Spleen (tissue), 7 donors: ENCODE measurements at regions not wholly inside any gene's neighbourhood (a gene's known extent, or its start where the extent isn't known, plus 50 kb on each side); places are given as distances from the start of the nearest gene placed in this dataset.

Experiments
- POLR2A ChIP-seq, 3 donors: fragments of 450-650 bp; IDR thresholded peaks; one replicate each; pipeline ENCODE4 v1.5.1; 2017; ENCODE audit warnings: antibody characterized with exemption in 3 of 3, mild to moderate bottlenecking in 1 of 3
- POLR2AphosphoS5 ChIP-seq, 3 donors: sonication (generic); formaldehyde crosslinking; IDR thresholded peaks; one replicate each; pipeline ENCODE4 v1.5.1; 2017; ENCODE audit warnings: antibody characterized with exemption in 3 of 3
- TF ChIP-seq, protein P1 (sequence below), 11 experiments: fragments of 200-600 bp in 7 of 11; fragments of 450-650 bp in 4 of 11; sonication (generic) in 4 of 11; IDR thresholded peaks in 8 of 11; conservative IDR thresholded peaks in 3 of 11; 1 replicate in 7 of 11; 2 replicates in 4 of 11; pipeline versions ENCODE4 v1.4.0 to v1.8.0; 2016 to 2021; ENCODE audit warnings: antibody characterized with exemption in 11 of 11, inconsistent platforms in 4 of 11, mild to moderate bottlenecking in 1 of 11
- donor health status: DM: no; HTN: no; CAD: no; lungs with moderate emphysema.
- donor health status: DM: no; HTN: no; CAD: no.
- donor health status: DM: no; HTN: no; CAD: no.

DNA sequence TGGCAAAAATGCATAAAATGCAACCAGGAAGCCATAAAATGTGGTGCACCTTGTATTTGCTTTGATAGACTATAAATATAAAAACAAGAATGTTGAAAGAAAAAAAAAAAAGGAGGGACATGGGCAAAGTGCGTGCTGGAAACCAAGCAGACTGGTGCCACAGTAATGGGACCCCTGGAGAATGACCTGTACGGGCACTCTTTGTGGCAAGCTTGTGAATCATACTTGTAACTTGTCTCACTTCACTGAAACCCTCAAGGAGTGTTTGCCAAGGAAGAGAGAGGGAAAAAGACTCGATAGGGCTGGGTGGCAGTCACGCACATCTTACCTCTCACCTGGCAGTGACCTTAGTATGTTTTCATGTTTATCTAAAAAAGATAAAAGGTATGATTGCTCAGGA, 1183.6 kb downstream of the GATA3 start:
- TF ChIP-seq, protein P1, sequence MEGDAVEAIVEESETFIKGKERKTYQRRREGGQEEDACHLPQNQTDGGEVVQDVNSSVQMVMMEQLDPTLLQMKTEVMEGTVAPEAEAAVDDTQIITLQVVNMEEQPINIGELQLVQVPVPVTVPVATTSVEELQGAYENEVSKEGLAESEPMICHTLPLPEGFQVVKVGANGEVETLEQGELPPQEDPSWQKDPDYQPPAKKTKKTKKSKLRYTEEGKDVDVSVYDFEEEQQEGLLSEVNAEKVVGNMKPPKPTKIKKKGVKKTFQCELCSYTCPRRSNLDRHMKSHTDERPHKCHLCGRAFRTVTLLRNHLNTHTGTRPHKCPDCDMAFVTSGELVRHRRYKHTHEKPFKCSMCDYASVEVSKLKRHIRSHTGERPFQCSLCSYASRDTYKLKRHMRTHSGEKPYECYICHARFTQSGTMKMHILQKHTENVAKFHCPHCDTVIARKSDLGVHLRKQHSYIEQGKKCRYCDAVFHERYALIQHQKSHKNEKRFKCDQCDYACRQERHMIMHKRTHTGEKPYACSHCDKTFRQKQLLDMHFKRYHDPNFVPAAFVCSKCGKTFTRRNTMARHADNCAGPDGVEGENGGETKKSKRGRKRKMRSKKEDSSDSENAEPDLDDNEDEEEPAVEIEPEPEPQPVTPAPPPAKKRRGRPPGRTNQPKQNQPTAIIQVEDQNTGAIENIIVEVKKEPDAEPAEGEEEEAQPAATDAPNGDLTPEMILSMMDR (IDR thresholded peaks at IDR 0.05 in 8 of 11, conservative IDR thresholded peaks at IDR 0.05 in 3 of 11), result no peak
- TF ChIP-seq POLR2A (IDR thresholded peaks at IDR 0.05) (no peak), POLR2AphosphoS5 (IDR thresholded peaks at IDR 0.05) (no peak)
